Neural cell (in vitro differentiated cells): ENCODE measurements at regions not wholly inside any gene's neighbourhood (a gene's known extent, or its start where the extent isn't known, plus 50 kb on each side); places are given as distances from the start of the nearest gene placed in this dataset.

Experiments used
- H2AFZ ChIP-seq: fragments of 200-600, 300-800 bp; sonication (generic), shearing (Covaris generic); 2 replicates; pipeline ENCODE4 v1.6.0; 2014; ENCODE audit warnings: low read depth, mild to moderate bottlenecking, antibody characterized with exemption, low read length, moderate library complexity
- H3F3A ChIP-seq: fragments of 200-600 bp; shearing (Covaris generic); 2 replicates; pipeline ENCODE4 v1.6.1; 2016; ENCODE audit warnings: mild to moderate bottlenecking, moderate library complexity, mixed read lengths, antibody characterized with exemption, low read length; ENCODE audit not compliant: insufficient read depth, poor library complexity, severe bottlenecking
- H3K27ac ChIP-seq: fragments of 200-600, 300-800 bp; sonication (generic), shearing (Covaris generic); 2 replicates; pipeline ENCODE4 v1.5.1; 2014; ENCODE audit warnings: mild to moderate bottlenecking, low read length, moderate library complexity
- H3K27me3 ChIP-seq: fragments of 300-800, 200-600 bp; sonication (generic), shearing (Covaris generic); 2 replicates; pipeline ENCODE4 v1.6.0; 2014; ENCODE audit warnings: mild to moderate bottlenecking, low read depth, low read length, moderate library complexity; ENCODE audit not compliant: insufficient read depth
- H3K36me3 ChIP-seq: fragments of 300-800, 200-600 bp; sonication (generic), shearing (Covaris generic); 2 replicates; pipeline ENCODE4 v1.5.1; 2014; ENCODE audit warnings: mild to moderate bottlenecking, antibody characterized with exemption, low read length, moderate library complexity; ENCODE audit not compliant: insufficient read depth
- H3K4me2 ChIP-seq: fragments of 300-800, 200-600 bp; sonication (generic), shearing (Covaris generic); 2 replicates; pipeline ENCODE4 v1.6.0; 2014; ENCODE audit warnings: mild to moderate bottlenecking, low read length
- H3K4me3 ChIP-seq: fragments of 300-800, 200-600 bp; sonication (generic), shearing (Covaris generic); 2 replicates; pipeline ENCODE4 v1.5.1; 2014; ENCODE audit warnings: mild to moderate bottlenecking, low read length, moderate library complexity
- H3K79me2 ChIP-seq: fragments of 200-600 bp; shearing (Covaris generic); replicated peaks from 2 replicates; pipeline ENCODE4 v1.6.0; 2014; ENCODE audit warnings: mild to moderate bottlenecking, low read length, moderate library complexity; ENCODE audit not compliant: insufficient read depth
- H3K9ac ChIP-seq: fragments of 300-800, 200-600 bp; sonication (generic), shearing (Covaris generic); 2 replicates; pipeline ENCODE4 v1.6.1; 2016; ENCODE audit warnings: mild to moderate bottlenecking, low read length, mixed read lengths
- H3K9me2 ChIP-seq: fragments of 200-600 bp; shearing (Covaris generic); 2 replicates; pipeline ENCODE4 v1.6.1; 2016; ENCODE audit warnings: mild to moderate bottlenecking, low read length, mixed read lengths; ENCODE audit not compliant: insufficient read depth
- H3K9me3 ChIP-seq: fragments of 200-600, 300-800 bp; sonication (generic), shearing (Covaris generic); 2 replicates; pipeline ENCODE4 v1.6.1; 2016; ENCODE audit warnings: mild to moderate bottlenecking, mixed run types, low read length, moderate library complexity, mixed read lengths
- H4K20me1 ChIP-seq: fragments of 200-600 bp; shearing (Covaris generic); 2 replicates; pipeline ENCODE4 v1.6.1; 2016; ENCODE audit warnings: mild to moderate bottlenecking, mixed run types; ENCODE audit not compliant: insufficient read depth
- CTCF ChIP-seq: fragments of 450-650 bp; IDR thresholded peaks from 2 replicates; pipeline ENCODE4 v1.5.1; 2014; ENCODE audit warnings: antibody characterized with exemption, mild to moderate bottlenecking, moderate library complexity; ENCODE audit not compliant: poor library complexity, severe bottlenecking
- EP300 ChIP-seq: fragments of 450-650 bp; conservative IDR thresholded peaks from 2 replicates; pipeline ENCODE4 v1.6.1; 2014; ENCODE audit warnings: antibody characterized with exemption, mild to moderate bottlenecking, moderate library complexity; ENCODE audit not compliant: poor library complexity, severe bottlenecking
- EZH2 ChIP-seq: fragments of 200-600, 300-800 bp; shearing (Covaris generic), sonication (generic); IDR thresholded peaks from 2 replicates; pipeline ENCODE4 v1.6.1; 2014; ENCODE audit warnings: antibody characterized with exemption, low read length, borderline replicate concordance, mild to moderate bottlenecking; ENCODE audit not compliant: insufficient read depth, poor library complexity, severe bottlenecking
- MXI1 ChIP-seq: fragments of 450-650 bp; conservative IDR thresholded peaks from 2 replicates; pipeline ENCODE4 v1.6.1; 2014; ENCODE audit warnings: antibody characterized with exemption, mild to moderate bottlenecking; ENCODE audit not compliant: poor library complexity, severe bottlenecking
- POLR2AphosphoS5 ChIP-seq: IDR thresholded peaks from 2 replicates; pipeline ENCODE4 v1.6.1; 2012
- RAD21 ChIP-seq: fragments of 450-650 bp; conservative IDR thresholded peaks from 2 replicates; pipeline ENCODE4 v1.6.1; 2014; ENCODE audit warnings: antibody characterized with exemption, mild to moderate bottlenecking, moderate library complexity
- REST ChIP-seq: IDR thresholded peaks from 2 replicates; pipeline ENCODE4 v1.6.1; 2012; ENCODE audit warnings: borderline replicate concordance
- SMC3 ChIP-seq: fragments of 450-650 bp; conservative IDR thresholded peaks from 2 replicates; pipeline ENCODE4 v1.6.1; 2014; ENCODE audit warnings: antibody characterized with exemption, mild to moderate bottlenecking, moderate library complexity; ENCODE audit not compliant: poor library complexity
- TAF1 ChIP-seq: IDR thresholded peaks from 2 replicates; pipeline ENCODE4 v1.6.1; 2012; ENCODE audit warnings: low read depth

- Histone ChIP-seq H2AFZ (no peak overlapping the region), H3K4me2 (no peak overlapping the region), H3K27ac (no peak overlapping the region), H3K4me3 (no peak overlapping the region), H3K9me3 (no peaks in the 10 kb centered on the region), H3K36me3 (no peaks in the 10 kb centered on the region), H3F3A (no peaks in the 10 kb centered on the region), H3K27me3 (no peaks in the 10 kb centered on the region), H3K9me2 (no peaks in the 10 kb centered on the region), H3K79me2 (no peaks in the 10 kb centered on the region), H3K9ac (no peak overlapping the region), H4K20me1 (no peaks in the 10 kb centered on the region)
- TF ChIP-seq MXI1, result no peak
- TF ChIP-seq POLR2AphosphoS5, result no peak
- no peak for TF ChIP-seq EP300
- no peak for TF ChIP-seq CTCF
- TF ChIP-seq REST, result no peak
- no peak for TF ChIP-seq TAF1
- TF ChIP-seq RAD21, result no peak
- no peak for TF ChIP-seq EZH2
- TF ChIP-seq SMC3, result no peak
Observed at GRCh38 chr17:68775969-68776368, 174.8 kb upstream of the FAM20A start.

GRCh38 chr17:68775318-68775717 is 174.2 kb upstream of the FAM20A start:
- no peaks in the 10 kb centered on the region for H3K36me3 ChIP-seq
- TF ChIP-seq RAD21, result no peak
- no peak for TF ChIP-seq MXI1
- TF ChIP-seq CTCF, result no peak
- TF ChIP-seq EZH2, result no peak
- TF ChIP-seq REST, result no peak
- TF ChIP-seq EP300, result no peak
- no peak for TF ChIP-seq TAF1
- TF ChIP-seq POLR2AphosphoS5, result no peak
- TF ChIP-seq SMC3, result no peak

More at GRCh38 chr17:68775318-68775717, 174.2 kb upstream of the FAM20A start:
- Histone ChIP-seq H3K27ac (no peak overlapping the region), H3K9ac (no peak overlapping the region), H3F3A (no peaks in the 10 kb centered on the region), H3K4me3 (no peak overlapping the region), H2AFZ (no peak overlapping the region), H3K27me3 (no peaks in the 10 kb centered on the region), H3K79me2 (no peaks in the 10 kb centered on the region), H3K4me2 (no peak overlapping the region), H3K9me3 (no peaks in the 10 kb centered on the region), H3K9me2 (no peaks in the 10 kb centered on the region), H4K20me1 (no peaks in the 10 kb centered on the region)
